H1 (cell line): ENCODE measurements at regions not wholly inside any gene's neighbourhood (a gene's known extent, or its start where the extent isn't known, plus 50 kb on each side); places are given as distances from the start of the nearest gene placed in this dataset.

Source experiments
- CTCF ChIA-PET: fragments of 300-600 bp; sonication (Branson Sonifier 250); formaldehyde crosslinking; loops from one replicate; lab custom pipeline; 2021; ENCODE audit not compliant: partially characterized antibody; lab: Charles Lee
- POLR2A ChIA-PET: fragments of 300-600 bp; sonication (Branson Sonifier 250); formaldehyde crosslinking; loops from one replicate; lab custom pipeline; 2021; ENCODE audit warnings: inconsistent platforms; ENCODE audit not compliant: partially characterized antibody; lab: Charles Lee
- DNase-seq, 2 experiments: peaks; one replicate each; pipeline versions ENCODE4 v3.0.0 to v3.0.0-alpha.2; 2010 to 2022; ENCODE audit warnings: low spot score in 2 of 2, low read depth in 1 of 2, mixed read lengths in 1 of 2
- FAIRE-seq: peaks from 2 replicates; lab custom pipeline; 2011; peaks lifted over from hg19 to GRCh38; lab: Jason Lieb, UNC
- H2AFZ ChIP-seq: 2 replicates; pipeline ENCODE4 v1.8.1; 2012; ENCODE audit warnings: low read length, inconsistent platforms
- H2AK5ac ChIP-seq: 2 replicates; pipeline ENCODE4 v1.6.1; 2013; ENCODE audit warnings: low read depth, low read length
- H2BK120ac ChIP-seq: replicated peaks from 2 replicates; pipeline ENCODE3; 2013; ENCODE audit warnings: low read depth, low read length, inconsistent platforms
- H2BK12ac ChIP-seq: 2 replicates; pipeline ENCODE4 v1.6.1; 2013; ENCODE audit warnings: low read depth, low read length
- H2BK15ac ChIP-seq: 2 replicates; pipeline ENCODE4 v1.6.1; 2013; ENCODE audit warnings: low read length
- H2BK20ac ChIP-seq: 2 replicates; pipeline ENCODE4 v1.6.1; 2013; ENCODE audit warnings: low read length
- H2BK5ac ChIP-seq: 2 replicates; pipeline ENCODE4 v1.6.1; 2013; ENCODE audit warnings: low read depth, low read length
- H3K14ac ChIP-seq: 2 replicates; pipeline ENCODE4 v1.6.1; 2013; ENCODE audit warnings: inconsistent platforms; ENCODE audit not compliant: insufficient read length
- H3K18ac ChIP-seq: 2 replicates; pipeline ENCODE4 v1.6.1; 2013; ENCODE audit warnings: low read length; ENCODE audit errors: extremely low read depth
- H3K23ac ChIP-seq: 2 replicates; pipeline ENCODE4 v1.6.1; 2013; ENCODE audit warnings: inconsistent platforms; ENCODE audit not compliant: insufficient read length
- H3K23me2 ChIP-seq: 2 replicates; pipeline ENCODE4 v1.6.1; 2013; ENCODE audit warnings: low read depth, low read length
- H3K27ac ChIP-seq: 2 replicates; pipeline ENCODE4 v1.6.1; 2011; ENCODE audit warnings: low read depth, low read length, inconsistent platforms
- H3K27me3 ChIP-seq, 4 experiments: replicated peaks in 1 of 4; 1 replicate in 1 of 4; 2 replicates in 3 of 4; pipeline versions ENCODE4 v1.6.1 to v1.8.1; 2011 to 2013; ENCODE audit warnings: low read length in 3 of 4, mild to moderate bottlenecking in 3 of 4, inconsistent platforms in 2 of 4, mixed read lengths in 2 of 4, moderate library complexity in 1 of 4; ENCODE audit not compliant: control insufficient read depth in 3 of 4, insufficient read depth in 3 of 4; ENCODE audit errors: extremely low read depth in 1 of 4
- H3K36me3 ChIP-seq, 4 experiments: 2 replicates each; pipeline versions ENCODE4 v1.6.1 to v1.8.1; 2011 to 2013; ENCODE audit warnings: mild to moderate bottlenecking in 4 of 4, low read length in 3 of 4, moderate library complexity in 2 of 4, control low read depth in 1 of 4, inconsistent platforms in 1 of 4; ENCODE audit not compliant: insufficient read depth in 4 of 4, control insufficient read depth in 2 of 4
- H3K4ac ChIP-seq: replicated peaks from 2 replicates; pipeline ENCODE3; 2013; ENCODE audit warnings: low read length, low read depth, mixed read lengths, inconsistent platforms; ENCODE audit not compliant: insufficient read length
- H3K4me1 ChIP-seq, 4 experiments: replicated peaks in 1 of 4; 1 replicate in 1 of 4; 2 replicates in 3 of 4; pipeline versions ENCODE4 v1.6.1 to v1.8.1; 2011 to 2013; ENCODE audit warnings: low read length in 3 of 4, inconsistent platforms in 2 of 4, mixed read lengths in 1 of 4; ENCODE audit not compliant: insufficient read depth in 4 of 4, control insufficient read depth in 3 of 4
- H3K4me2 ChIP-seq, 2 experiments: 2 replicates each; pipeline versions ENCODE4 v1.6.1 to v1.8.1; 2011 to 2013; ENCODE audit warnings: low read depth in 2 of 2, low read length in 2 of 2, control low read depth in 1 of 2, inconsistent platforms in 1 of 2, mild to moderate bottlenecking in 1 of 2; ENCODE audit not compliant: insufficient read depth in 1 of 2
- H3K4me3 ChIP-seq, 4 experiments: fragments of 200-600, 300-600 bp in 1 of 4; sonication (generic), shearing (Covaris generic), sonication (Bioruptor Twin) in 1 of 4; 2 replicates each; pipeline versions ENCODE4 v1.5.1 to v1.8.1; 2011 to 2016; ENCODE audit warnings: low read length in 4 of 4, low read depth in 3 of 4, control low read depth in 2 of 4, inconsistent platforms in 2 of 4, mild to moderate bottlenecking in 2 of 4, mixed read lengths in 1 of 4, moderate library complexity in 1 of 4; ENCODE audit not compliant: insufficient read depth in 2 of 4; ENCODE audit errors: extremely low read depth in 1 of 4
- H3K56ac ChIP-seq: replicated peaks from 2 replicates; pipeline ENCODE3; 2013; ENCODE audit warnings: low read depth, mild to moderate bottlenecking, mixed read lengths, low read length, inconsistent platforms; ENCODE audit not compliant: insufficient read length
- H3K79me1 ChIP-seq: 2 replicates; pipeline ENCODE4 v1.6.1; 2013; ENCODE audit warnings: low read depth, low read length, control low read depth
- H3K79me2 ChIP-seq, 2 experiments: 2 replicates each; pipeline versions ENCODE4 v1.6.1 to v1.8.1; 2012 to 2013; ENCODE audit warnings: low read length in 2 of 2, mild to moderate bottlenecking in 2 of 2, inconsistent platforms in 1 of 2; ENCODE audit not compliant: insufficient read depth in 2 of 2, control insufficient read depth in 1 of 2
- H3K9ac ChIP-seq, 4 experiments: replicated peaks in 1 of 4; 1 replicate in 1 of 4; 2 replicates in 3 of 4; pipeline versions ENCODE4 v1.6.1 to v1.8.1; 2011 to 2013; ENCODE audit warnings: low read depth in 3 of 4, low read length in 3 of 4, control low read depth in 2 of 4, mild to moderate bottlenecking in 2 of 4, moderate library complexity in 2 of 4, inconsistent platforms in 1 of 4; ENCODE audit errors: extremely low read depth in 1 of 4
- H3K9me3 ChIP-seq, 2 experiments: 2 replicates each; pipeline versions ENCODE4 v1.6.1 to v1.8.1; 2012 to 2013; ENCODE audit warnings: mild to moderate bottlenecking in 2 of 2, moderate library complexity in 2 of 2, control low read depth in 1 of 2, inconsistent platforms in 1 of 2, low read depth in 1 of 2, low read length in 1 of 2, mixed read lengths in 1 of 2; ENCODE audit not compliant: insufficient read depth in 2 of 2
- H4K20me1 ChIP-seq, 2 experiments: replicated peaks in 1 of 2; 2 replicates each; pipeline versions ENCODE3 to v1.8.1; 2011 to 2013; ENCODE audit warnings: inconsistent platforms in 2 of 2, low read length in 2 of 2, mild to moderate bottlenecking in 1 of 2; ENCODE audit not compliant: insufficient read depth in 2 of 2, control insufficient read depth in 1 of 2
- H4K5ac ChIP-seq: 2 replicates; pipeline ENCODE4 v1.6.1; 2013; ENCODE audit warnings: low read length, low read depth, mixed read lengths, inconsistent platforms; ENCODE audit not compliant: insufficient read length
- H4K8ac ChIP-seq: 2 replicates; pipeline ENCODE4 v1.8.0; 2013; ENCODE audit warnings: mild to moderate bottlenecking, moderate library complexity, low read length, inconsistent platforms; ENCODE audit not compliant: insufficient read depth; ENCODE audit errors: extremely low read depth
- H4K91ac ChIP-seq: replicated peaks from 2 replicates; pipeline ENCODE3; 2013; ENCODE audit warnings: low read length, mixed read lengths, inconsistent platforms; ENCODE audit not compliant: insufficient read length
- ASH2L ChIP-seq: fragments of 200-600, 300-600 bp; sonication (generic); IDR thresholded peaks from one replicate; pipeline ENCODE4 v1.7.1; 2017; ENCODE audit warnings: low read length
- BACH1 ChIP-seq: IDR thresholded peaks from 2 replicates; pipeline ENCODE4 v1.6.1; 2012; ENCODE audit warnings: low read length, improper control_type of control experiment
- BCL11A ChIP-seq, 2 experiments: IDR thresholded peaks; one replicate each; pipeline ENCODE4 v1.6.1; 2011; ENCODE audit warnings: low read depth in 2 of 2, low read length in 2 of 2, mild to moderate bottlenecking in 2 of 2
- CHD1 ChIP-seq: IDR thresholded peaks from 2 replicates; pipeline ENCODE4 v1.6.1; 2012; ENCODE audit warnings: low read depth, low read length, improper control_type of control experiment
- CREB1 ChIP-seq: IDR thresholded peaks from 2 replicates; pipeline ENCODE4 v1.6.1; 2012; ENCODE audit warnings: inconsistent platforms
- CTBP2 ChIP-seq: IDR thresholded peaks from 2 replicates; pipeline ENCODE4 v1.7.0; 2011; ENCODE audit warnings: borderline replicate concordance, mild to moderate bottlenecking, moderate library complexity, mixed read lengths, low read length; ENCODE audit not compliant: insufficient read depth, insufficient read length
- GABPA ChIP-seq: IDR thresholded peaks from 2 replicates; pipeline ENCODE4 v1.6.1; 2011; ENCODE audit warnings: mild to moderate bottlenecking, low read length, moderate library complexity, borderline replicate concordance; ENCODE audit not compliant: insufficient read depth
- HDAC2 ChIP-seq, 2 experiments: fragments of 300-600 bp in 1 of 2; sonication (generic) in 1 of 2; IDR thresholded peaks; 2 replicates each; pipeline ENCODE4 v1.6.1; 2011 to 2012; ENCODE audit warnings: low read depth in 2 of 2, low read length in 2 of 2, mild to moderate bottlenecking in 2 of 2, moderate library complexity in 2 of 2, borderline replicate concordance in 1 of 2, inconsistent platforms in 1 of 2
- KDM1A ChIP-seq: fragments of 200-600, 300-600 bp; sonication (generic); IDR thresholded peaks from 2 replicates; pipeline ENCODE4 v1.7.1; 2016; ENCODE audit warnings: mild to moderate bottlenecking, low read length, borderline replicate concordance
- KDM4A ChIP-seq: IDR thresholded peaks from one replicate; pipeline ENCODE4 v1.7.1; 2012; ENCODE audit warnings: low read depth, mild to moderate bottlenecking, moderate library complexity, low read length, inconsistent platforms; ENCODE audit not compliant: severe bottlenecking
- KDM5A ChIP-seq: fragments of 200-600 bp; IDR thresholded peaks from 2 replicates; pipeline ENCODE4 v1.7.1; 2012; ENCODE audit warnings: mild to moderate bottlenecking, low read length, inconsistent platforms, mixed read lengths
- POLR2AphosphoS5 ChIP-seq: IDR thresholded peaks from 2 replicates; pipeline ENCODE4 v1.6.1; 2011; ENCODE audit warnings: low read depth, low read length
- RFX5 ChIP-seq: IDR thresholded peaks from 2 replicates; pipeline ENCODE4 v1.6.1; 2011; ENCODE audit warnings: low read depth, low read length, improper control_type of control experiment, borderline replicate concordance
- SAP30 ChIP-seq: fragments of 300-600 bp; sonication (generic); IDR thresholded peaks from 2 replicates; pipeline ENCODE4 v1.7.1; 2012; ENCODE audit warnings: low read length, moderate library complexity, mild to moderate bottlenecking, inconsistent platforms; ENCODE audit not compliant: insufficient read depth, insufficient replicate concordance
- SP2 ChIP-seq: IDR thresholded peaks from 2 replicates; pipeline ENCODE4 v1.6.1; 2012; ENCODE audit warnings: mild to moderate bottlenecking, low read length, inconsistent platforms

DNA sequence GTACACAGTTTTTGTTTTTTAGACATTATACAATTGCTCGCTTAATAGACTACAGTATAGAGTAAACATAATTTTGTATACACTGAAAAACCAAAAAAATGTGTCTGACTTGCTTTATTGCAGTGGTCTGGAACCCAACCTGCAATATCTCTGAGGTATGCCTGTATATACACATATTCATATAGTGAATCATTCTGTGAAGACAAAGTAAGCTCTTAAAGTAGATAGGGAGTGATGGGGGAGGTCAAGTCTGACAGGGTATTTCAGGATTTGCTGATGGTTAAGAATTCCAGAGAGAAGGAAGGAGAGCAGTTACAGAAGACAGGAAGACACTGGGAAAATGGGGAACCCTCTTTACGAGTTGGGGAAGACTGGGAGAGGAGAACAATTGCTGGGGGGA is 417.9 kb downstream of the CD109 start (continued):
- TF ChIP-seq KDM5A (no peak), BACH1 (no peak)

DNA sequence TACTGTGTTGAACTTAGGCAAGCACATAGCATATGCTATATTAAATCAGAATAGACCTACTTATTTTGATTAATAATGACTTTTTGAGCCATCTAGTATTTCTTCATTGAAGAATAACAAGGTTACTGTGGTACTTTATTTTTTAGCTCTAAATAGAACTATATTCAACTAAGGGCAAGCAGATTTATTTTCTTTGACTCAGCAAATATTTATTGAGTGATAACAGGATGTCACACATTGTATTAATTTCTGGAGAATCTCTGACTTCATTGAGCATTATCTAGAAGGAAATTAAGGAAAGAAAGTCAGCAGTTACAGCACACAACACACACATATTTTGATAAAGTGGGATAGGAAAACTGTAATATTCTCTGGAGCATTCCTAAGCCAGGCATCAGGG is 407.4 kb downstream of the CD109 start:
- no peaks in the 10 kb centered on the region for H3K36me3 ChIP-seq
- no peak overlapping the region for H3K14ac ChIP-seq
- H4K91ac ChIP-seq: no peak overlapping the region
- H3K9me3 ChIP-seq: no peaks in the 10 kb centered on the region
- DNase-seq (no peak), FAIRE-seq (no peak)
- H3K4me3 ChIP-seq: no peak overlapping the region
- no peak overlapping the region for H3K4ac ChIP-seq
- no peak overlapping the region for H2BK120ac ChIP-seq
- no peak overlapping the region for H2BK20ac ChIP-seq
- no peak overlapping the region for H4K8ac ChIP-seq
- no peak overlapping the region for H4K5ac ChIP-seq
- no peaks in the 10 kb centered on the region for H3K23me2 ChIP-seq
- no peak overlapping the region for H3K9ac ChIP-seq
- H3K79me2 ChIP-seq: no peaks in the 10 kb centered on the region
- CTCF ChIA-PET: interaction anchor here (4.1 kb wide), 1 partner anchor 11 kb away, joined by 24 read pairs; no protein-coding TSS in a partner anchor
- no peak overlapping the region for H2AK5ac ChIP-seq
- no peak overlapping the region for H2BK5ac ChIP-seq
- H3K79me1 ChIP-seq: no peaks in the 10 kb centered on the region
- no peak overlapping the region for H3K27ac ChIP-seq
- no peaks in the 10 kb centered on the region for H3K27me3 ChIP-seq
- H3K4me1 ChIP-seq: no peaks in the 10 kb centered on the region
- no peak overlapping the region for H2BK12ac ChIP-seq
- no peak overlapping the region for H2BK15ac ChIP-seq
- POLR2A ChIA-PET: no interaction called here
- H4K20me1 ChIP-seq: no peaks in the 10 kb centered on the region
- H3K56ac ChIP-seq: no peak overlapping the region
- H3K4me2 ChIP-seq: no peak overlapping the region
- no peak overlapping the region for H3K23ac ChIP-seq
- no peak overlapping the region for H3K18ac ChIP-seq
- H2AFZ ChIP-seq: no peak overlapping the region
- TF ChIP-seq POLR2AphosphoS5 (no peak), CHD1 (no peak), CREB1 (no peak), HDAC2 (IDR thresholded peaks at IDR 0.05; ENCODE audit: borderline replicate concordance in 1 of 2, low read depth in 2 of 2, low read length in 2 of 2) (no peak), ASH2L (no peak), SAP30 (no peak), GABPA (no peak), CTBP2 (no peak), KDM4A (no peak), RFX5 (no peak), BCL11A (IDR thresholded peaks at IDR 0.05; ENCODE audit: low read depth in 2 of 2, low read length in 2 of 2) (no peak), SP2 (no peak), KDM5A (no peak), KDM1A (no peak)
